ENCODE measurements at regions not wholly inside any gene's neighbourhood (a gene's known extent, or its start where the extent isn't known, plus 50 kb on each side); places are given as distances from the start of the nearest gene placed in this dataset.
"Not testable (repeated sequence)": the region's sequence is repeated elsewhere in the genome, so short reads cannot be mapped to it uniquely, and the experiment has no call there.

DNA sequence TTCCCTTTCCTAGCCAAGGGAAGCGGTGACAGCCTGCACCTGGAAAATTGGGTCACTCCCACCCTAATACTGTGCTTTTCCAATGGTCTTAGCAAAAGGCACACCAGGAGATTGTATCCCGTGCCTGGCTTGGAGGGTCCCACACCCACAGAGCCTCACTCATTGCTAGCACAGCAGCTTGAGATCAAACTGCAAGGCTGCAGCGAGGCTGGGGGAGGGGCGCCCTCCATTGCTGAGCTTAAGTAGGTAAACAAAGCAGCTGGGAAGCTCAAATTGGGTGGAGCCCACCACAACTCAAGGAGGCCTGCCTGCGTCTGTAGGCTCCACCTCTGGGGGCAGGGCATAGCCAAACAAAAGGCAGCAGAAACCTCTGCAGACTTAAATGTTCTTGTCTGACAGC lies 504.1 kb upstream of the ADGRL3 start:
- TF ChIP-seq, protein P1, sequence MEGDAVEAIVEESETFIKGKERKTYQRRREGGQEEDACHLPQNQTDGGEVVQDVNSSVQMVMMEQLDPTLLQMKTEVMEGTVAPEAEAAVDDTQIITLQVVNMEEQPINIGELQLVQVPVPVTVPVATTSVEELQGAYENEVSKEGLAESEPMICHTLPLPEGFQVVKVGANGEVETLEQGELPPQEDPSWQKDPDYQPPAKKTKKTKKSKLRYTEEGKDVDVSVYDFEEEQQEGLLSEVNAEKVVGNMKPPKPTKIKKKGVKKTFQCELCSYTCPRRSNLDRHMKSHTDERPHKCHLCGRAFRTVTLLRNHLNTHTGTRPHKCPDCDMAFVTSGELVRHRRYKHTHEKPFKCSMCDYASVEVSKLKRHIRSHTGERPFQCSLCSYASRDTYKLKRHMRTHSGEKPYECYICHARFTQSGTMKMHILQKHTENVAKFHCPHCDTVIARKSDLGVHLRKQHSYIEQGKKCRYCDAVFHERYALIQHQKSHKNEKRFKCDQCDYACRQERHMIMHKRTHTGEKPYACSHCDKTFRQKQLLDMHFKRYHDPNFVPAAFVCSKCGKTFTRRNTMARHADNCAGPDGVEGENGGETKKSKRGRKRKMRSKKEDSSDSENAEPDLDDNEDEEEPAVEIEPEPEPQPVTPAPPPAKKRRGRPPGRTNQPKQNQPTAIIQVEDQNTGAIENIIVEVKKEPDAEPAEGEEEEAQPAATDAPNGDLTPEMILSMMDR (conservative IDR thresholded peaks at IDR 0.05 in 1 of 2, IDR thresholded peaks at IDR 0.05 in 1 of 2; ENCODE audit: extremely low read depth in 1 of 2, insufficient read depth in 1 of 2, low read depth in 1 of 2, low read length in 2 of 2) = not testable (repeated sequence)
- not testable (repeated sequence) for TF ChIP-seq EZH2 (IDR thresholded peaks at IDR 0.05; ENCODE audit: borderline replicate concordance, low read length)

Measured in mammary epithelial cell (primary cell).